ENCODE measurements at regions not wholly inside any gene's neighbourhood (a gene's known extent, or its start where the extent isn't known, plus 50 kb on each side); places are given as distances from the start of the nearest gene placed in this dataset.

GRCh38 chr13:59374691-59375090, 789.0 kb downstream of the DIAPH3 start:
- no peak for TF ChIP-seq CTCF (IDR thresholded peaks at IDR 0.05; ENCODE audit: low read length)
- no peak for TF ChIP-seq EZH2 (optimal IDR thresholded peaks at IDR 0.05; ENCODE audit: low read depth, low read length)
- no peak for TF ChIP-seq EZH2phosphoT487 (IDR thresholded peaks at IDR 0.05; ENCODE audit: low read length)
